Hepatic stellate cell (primary cell): ENCODE measurements at regions not wholly inside any gene's neighbourhood (a gene's known extent, or its start where the extent isn't known, plus 50 kb on each side); places are given as distances from the start of the nearest gene placed in this dataset.
"Not testable (repeated sequence)": the region's sequence is repeated elsewhere in the genome, so short reads cannot be mapped to it uniquely, and the experiment has no call there.

Source experiments
- DNase-seq: peaks from one replicate; pipeline ENCODE4 v3.0.0; 2011; ENCODE audit warnings: low spot score

GRCh38 chr5:53160895-53161294, 51.3 kb upstream of the MOCS2 start:
- no peak for DNase-seq

GRCh38 chr5:53161876-53162275, 52.3 kb upstream of the MOCS2 start:
- DNase-seq: peak; percentile 19

GRCh38 chr5:53164478-53165165, 55.1 kb upstream of the MOCS2 start:
- no peak for DNase-seq

DNA sequence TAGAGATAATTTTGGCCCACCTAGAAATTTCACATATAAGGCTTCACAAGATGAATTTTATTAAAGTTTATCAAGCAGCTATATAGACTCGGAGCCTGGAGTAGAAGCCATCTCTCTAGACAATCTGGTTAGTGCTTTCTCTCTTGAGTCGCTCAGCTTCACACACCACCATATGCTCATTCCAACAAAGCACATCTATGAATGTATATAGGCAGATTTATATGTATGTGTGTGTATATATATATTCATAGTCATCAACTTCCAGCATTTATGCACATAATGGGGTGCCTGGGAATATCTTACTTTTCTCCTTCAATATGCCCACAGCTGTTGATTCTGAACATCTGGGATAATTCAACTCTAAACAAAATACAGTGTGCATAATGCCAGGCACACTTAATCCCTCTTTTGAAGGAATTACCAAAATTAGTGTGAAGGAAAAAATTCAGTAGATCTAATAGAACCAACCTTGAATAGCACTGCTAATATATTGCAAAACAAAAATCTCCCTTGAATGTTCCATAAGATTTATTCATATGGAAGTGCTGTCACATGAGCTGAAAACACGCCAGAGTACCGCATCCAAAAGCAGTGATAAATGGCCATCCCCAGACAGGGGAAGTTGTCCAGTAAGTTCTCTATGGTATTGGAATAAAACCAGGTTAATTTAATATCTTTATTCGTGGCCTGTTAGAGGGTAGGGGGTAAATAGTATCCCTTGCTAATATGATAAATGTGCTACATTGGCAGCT, 56.0 kb upstream of the MOCS2 start:
- DNase-seq: no peak

- no peak for DNase-seq
Observed at GRCh38 chr5:53166183-53166495, 56.6 kb upstream of the MOCS2 start.

DNA sequence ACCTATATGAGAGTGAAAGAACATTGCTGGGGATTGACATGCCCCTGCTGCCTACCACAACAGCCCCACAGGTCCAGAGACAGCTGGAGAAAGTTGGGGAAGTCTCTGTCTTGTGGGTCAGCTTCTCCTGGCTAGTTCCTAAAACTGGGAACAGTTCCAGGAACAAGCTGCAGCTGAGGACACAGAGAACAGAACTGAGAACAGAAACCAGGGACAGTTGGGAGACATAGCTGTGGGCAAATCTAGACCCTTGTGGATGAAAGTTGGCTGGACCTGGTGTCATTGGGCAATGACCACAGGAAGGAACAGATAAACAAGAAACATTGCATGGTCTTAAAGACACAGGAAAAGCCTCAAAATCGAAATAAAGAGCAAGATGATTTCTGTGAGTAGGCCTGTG, 58.3 kb upstream of the MOCS2 start:
- DNase-seq: peak; percentile 38

- DNase-seq: no peak
Observed at GRCh38 chr5:53169933-53170332, 60.4 kb upstream of the MOCS2 start.

- no peak for DNase-seq
Observed at GRCh38 chr5:53170746-53171349, 61.3 kb upstream of the MOCS2 start.

GRCh38 chr5:53172073-53172472, 62.5 kb upstream of the MOCS2 start:
- DNase-seq: not testable (repeated sequence)

DNA sequence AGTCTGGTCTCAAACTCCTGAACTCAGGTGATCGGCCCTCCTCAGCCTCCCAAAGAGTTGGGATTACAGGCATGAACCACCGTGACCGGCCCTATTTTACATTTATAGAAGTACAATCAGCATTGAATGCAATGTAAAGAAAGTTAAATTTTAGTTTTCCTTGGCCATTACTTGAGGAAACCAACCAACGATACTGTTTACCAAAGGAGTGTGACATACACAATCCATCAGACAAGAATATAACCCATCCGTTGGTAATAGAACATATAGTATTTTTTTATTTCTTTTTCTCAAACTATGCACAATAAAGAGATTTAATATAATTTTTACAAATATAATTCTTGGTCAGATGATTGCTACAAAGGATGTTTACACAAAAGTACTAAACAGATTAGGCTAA, 63.1 kb upstream of the MOCS2 start:
- DNase-seq: no peak

DNA sequence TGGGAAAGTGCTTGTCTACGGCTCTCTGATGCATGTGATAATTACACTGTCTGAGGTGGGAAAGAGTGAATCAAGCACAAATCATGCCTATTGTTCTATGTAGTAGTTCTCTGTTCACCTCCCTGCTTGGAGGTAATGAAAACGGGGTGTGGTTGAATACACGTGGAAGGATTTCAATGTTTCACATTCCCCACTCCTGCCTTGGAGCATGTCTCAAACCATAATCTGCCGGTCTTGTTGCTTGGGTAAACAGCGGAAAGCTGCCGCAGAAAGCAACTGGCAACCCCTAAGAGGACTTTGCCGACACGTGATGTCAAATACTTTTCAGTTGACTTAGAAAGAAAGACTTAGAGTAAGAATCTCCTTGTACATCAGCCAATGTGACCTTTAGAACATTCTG, 63.5 kb upstream of the MOCS2 start:
- no peak for DNase-seq

DNA sequence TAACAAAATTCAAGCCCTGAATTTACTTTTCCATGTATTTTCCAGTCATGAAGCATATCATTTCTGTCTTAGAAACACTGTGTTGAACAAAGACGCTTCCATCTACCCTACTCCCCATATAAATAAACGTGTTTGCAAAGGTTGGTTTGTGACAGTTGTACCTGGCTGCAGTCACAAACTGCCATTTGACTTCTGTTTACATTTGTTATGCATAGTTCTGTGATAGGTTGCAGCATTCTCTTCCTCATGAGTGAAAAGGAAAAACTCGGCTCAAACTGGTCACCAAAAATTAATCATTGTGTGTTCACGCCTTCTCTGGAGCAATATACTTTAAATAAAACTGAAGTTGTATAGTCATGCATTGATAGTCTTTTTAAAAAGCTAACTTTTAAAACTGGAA, 69.3 kb upstream of the MOCS2 start:
- no peak for DNase-seq

DNA sequence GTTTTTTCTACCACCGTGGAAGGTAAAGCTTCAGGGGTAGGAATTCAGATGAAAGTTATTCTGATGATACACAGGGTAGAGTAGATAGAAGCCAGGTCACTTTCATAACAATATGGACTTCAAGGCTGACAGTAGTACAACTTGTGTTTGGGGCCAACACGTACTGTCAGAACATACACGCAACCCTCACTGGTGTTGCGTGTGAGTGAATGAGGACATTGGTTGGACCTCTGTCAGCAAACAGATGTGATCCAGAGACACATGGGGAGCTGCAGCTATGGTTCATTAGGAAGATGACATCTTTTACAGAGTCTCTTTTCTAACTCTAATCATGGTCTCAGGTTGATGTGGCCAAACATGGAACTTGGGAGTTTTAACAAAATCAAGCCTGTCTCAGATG, 70.1 kb upstream of the MOCS2 start:
- no peak for DNase-seq

GRCh38 chr5:53180538-53180937, 71.0 kb upstream of the MOCS2 start:
- no peak for DNase-seq

- no peak for DNase-seq
Observed at GRCh38 chr5:53180991-53181390, 71.4 kb upstream of the MOCS2 start.

DNA sequence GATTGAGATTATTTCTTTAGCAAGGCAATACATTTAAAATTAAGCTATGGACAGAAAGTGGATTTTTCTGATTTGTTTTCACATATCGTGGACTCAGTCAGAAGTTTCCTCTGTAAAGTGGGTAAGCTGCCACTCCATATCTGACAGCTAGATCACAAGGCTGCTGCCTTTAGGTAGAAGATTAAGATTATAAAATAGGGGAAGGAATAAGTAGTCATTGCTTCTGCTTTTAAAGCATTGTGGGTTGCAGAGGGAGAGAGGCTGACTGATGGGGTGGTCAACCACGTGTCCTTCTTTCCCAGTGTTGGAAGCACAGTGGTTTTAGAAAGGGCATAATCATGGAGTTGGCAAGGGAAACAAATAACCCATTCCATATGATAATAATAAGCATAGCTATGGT, 74.3 kb upstream of the MOCS2 start:
- DNase-seq: no peak

DNA sequence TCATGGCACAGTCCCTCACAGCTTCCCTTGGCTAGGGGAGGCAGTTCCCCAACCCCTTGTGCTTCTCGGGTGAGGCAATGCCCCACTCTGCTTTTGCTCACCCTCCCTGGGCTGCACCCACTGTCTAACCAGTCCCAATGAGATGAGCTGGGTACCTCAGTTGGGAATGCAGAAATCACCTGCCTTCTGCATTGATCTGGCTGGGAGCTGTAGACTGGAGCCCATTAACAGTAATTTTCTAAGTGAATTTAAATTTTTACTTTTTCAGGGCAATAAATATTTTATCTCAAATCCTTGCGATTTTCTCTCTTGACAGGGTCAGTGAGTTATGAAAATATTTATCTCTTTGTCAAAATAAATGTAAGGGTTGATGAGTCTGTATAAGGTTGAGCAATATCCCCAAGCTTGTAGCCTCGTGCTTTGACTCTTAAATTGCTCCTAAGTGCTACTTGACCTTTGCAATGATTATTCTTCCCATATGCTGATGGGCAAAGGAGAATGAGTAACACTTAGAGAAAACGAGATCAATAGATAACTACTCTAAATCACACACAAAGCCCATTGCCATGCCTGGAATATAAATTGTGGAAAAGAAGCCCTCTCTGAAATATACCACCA, 82.1 kb upstream of the MOCS2 start:
- DNase-seq: no peak

DNA sequence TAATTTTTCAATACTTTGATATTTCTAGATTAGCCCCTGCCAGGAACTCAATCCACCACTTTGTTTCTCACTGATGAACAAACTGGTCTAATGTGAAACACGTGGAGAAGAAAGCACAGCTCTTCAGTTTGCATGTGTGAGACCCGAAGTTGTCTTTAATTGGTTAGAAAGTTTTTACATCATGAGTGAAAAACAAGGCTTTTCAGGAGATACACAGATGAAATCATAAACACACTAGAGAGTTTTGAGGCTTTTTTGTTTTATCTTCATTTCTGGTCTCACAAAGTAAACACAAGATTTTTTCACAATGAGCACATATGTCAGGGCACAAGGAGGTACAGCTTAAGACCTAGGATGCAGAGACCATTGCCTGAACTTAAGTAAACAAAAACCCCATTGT, 84.5 kb upstream of the MOCS2 start:
- DNase-seq: no peak

DNA sequence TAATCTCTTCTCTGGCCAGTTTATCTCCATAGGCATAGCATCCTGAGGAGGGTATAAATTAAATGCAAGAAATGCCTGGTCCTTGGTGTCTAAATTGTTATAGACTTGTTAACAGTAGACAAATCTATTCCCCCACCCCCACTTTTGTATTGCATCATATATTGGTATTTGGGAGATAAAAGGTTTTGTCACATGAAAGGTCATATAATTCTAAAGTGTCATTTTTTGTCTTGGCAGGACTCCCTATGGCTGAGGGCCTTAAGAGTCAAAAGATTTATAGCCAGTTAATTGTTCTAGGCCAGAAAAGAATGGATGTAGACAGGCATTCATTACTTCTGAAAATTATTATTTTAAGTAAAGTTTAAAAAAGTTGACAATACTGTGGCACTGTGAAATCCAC, 90.3 kb upstream of the MOCS2 start:
- DNase-seq: no peak

- DNase-seq: no peak
Observed at GRCh38 chr5:53200306-53200705, 90.7 kb upstream of the MOCS2 start.

GRCh38 chr5:53201746-53202145, 92.2 kb upstream of the MOCS2 start:
- DNase-seq: no peak

DNA sequence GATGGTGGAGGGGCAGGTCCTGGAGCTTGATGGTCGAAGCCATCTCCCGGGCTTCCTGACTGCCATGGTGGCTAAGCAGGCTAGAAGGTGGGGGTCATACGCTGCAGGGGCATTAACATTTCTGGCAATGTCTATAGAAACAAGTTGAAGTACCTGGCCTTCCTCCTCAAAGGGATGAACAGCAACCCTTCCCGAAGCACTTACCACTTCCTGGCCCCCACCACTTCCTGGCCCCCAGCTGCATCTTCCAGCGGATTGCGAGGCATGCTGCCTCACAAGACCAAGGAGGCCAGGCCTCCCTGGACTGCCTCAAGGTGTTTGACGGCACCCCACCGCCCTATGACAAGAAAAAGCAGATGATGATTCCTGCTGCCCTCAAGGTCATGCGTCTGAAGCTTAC, 97.0 kb upstream of the MOCS2 start:
- DNase-seq: no peak

- peak; percentile 12 for DNase-seq
Observed at GRCh38 chr5:53211799-53212198, 102.2 kb upstream of the MOCS2 start.
